ENCODE measurements at regions not wholly inside any gene's neighbourhood (a gene's known extent, or its start where the extent isn't known, plus 50 kb on each side); places are given as distances from the start of the nearest gene placed in this dataset.

GRCh38 chr20:40493071-40493470 lies 196.0 kb downstream of the MAFB start:
- DNase-seq (ENCODE audit: low spot score): no peak

GRCh38 chr20:40491009-40491590 lies 197.9 kb downstream of the MAFB start:
- no peak for DNase-seq (ENCODE audit: low spot score)

DNA sequence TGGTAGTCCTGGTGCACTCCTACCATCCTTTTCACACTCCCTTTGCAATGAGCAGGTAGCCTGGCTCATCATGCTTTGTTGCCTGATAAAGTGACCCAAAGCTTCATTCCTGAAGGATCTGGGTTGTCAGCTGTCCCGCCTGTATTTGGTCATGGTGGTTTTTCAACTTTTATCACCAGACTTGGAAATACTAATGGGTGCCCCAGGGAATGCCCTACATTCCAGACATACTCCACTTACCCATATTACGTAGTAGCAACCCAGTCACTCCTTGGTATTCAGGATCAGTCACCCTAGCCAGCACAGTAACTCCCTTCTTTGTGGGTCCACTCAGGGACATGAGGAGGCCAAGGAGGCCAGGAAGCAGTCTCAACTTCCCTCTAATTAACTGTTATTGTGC lies 199.2 kb downstream of the MAFB start:
- no peak for DNase-seq (ENCODE audit: low spot score)

DNA sequence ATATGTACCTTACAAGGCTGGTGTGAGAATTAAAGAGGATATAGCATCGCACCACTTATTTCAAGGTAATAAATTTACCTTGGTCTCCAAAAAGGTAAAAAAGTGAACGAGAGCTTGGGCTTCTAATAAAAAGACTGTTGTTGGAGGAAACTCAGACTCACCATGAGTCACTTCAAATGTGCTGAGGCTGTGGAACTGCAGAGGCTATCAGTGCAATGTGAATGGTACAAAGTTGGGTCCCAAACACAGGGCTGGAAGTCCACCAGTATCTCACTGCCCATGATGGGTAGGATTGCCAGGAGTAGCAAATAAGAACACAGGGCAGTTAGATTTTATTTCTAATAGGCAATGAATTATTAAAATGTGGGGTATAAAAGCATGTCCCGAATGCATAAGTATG lies 200.6 kb downstream of the MAFB start:
- no peak for DNase-seq (ENCODE audit: low spot score)

GRCh38 chr20:40486297-40486696 lies 202.7 kb downstream of the MAFB start:
- no peak for DNase-seq (ENCODE audit: low spot score)

DNA sequence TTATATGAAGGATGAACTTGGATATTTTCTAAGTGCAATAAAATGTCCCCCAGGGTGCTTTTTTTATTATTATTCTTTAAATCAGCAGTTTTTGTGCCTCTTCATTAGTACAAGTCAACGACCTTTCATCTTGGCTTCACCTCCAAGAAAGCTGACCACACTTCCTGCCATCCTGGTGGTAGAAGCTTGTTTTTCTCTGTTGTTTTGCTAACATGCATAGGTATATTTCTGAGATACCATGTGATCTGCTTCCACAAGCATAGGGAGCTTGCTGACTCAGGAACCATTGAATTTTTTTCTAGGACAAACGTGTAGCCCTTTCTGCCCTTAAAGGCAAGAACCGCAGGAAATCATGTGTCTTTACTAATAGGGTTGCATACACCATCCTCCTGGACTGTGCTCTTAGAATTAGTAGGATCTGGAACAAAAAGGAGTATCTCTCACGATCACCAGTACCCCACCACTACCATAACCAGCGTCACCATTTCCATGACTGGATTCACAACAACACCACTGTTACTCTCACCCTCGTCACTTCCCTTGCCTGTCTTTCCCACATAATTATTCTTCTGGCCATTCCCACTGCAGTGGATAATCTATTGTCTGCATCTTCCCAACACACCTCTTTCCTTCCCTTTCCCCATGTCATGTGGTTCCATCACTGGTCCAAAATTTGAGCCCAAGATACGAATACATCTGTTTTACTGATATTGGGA lies 207.1 kb downstream of the MAFB start:
- DNase-seq (ENCODE audit: low spot score): no peak

GRCh38 chr20:40481337-40481736 lies 207.7 kb downstream of the MAFB start:
- DNase-seq (ENCODE audit: low spot score): no peak

DNA sequence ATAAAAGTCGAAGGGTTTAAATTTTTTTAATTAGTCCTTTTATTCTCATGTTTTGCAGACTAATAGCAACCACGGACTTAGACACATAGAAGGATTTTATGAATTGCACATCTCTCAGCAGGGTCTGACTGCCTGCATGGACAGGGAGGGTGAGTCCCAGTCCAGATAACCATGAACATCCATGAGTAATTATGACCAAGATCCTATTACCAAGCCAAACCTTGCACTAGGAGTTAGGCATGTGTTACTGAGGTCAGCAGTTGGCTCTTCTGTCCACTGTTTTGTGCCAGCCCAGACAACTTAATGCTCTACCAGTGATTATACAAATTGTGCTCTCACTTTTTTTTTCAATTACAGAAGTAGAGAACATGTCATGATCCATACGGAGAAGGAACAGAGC lies 211.2 kb downstream of the MAFB start:
- no peak for DNase-seq (ENCODE audit: low spot score)

- DNase-seq (ENCODE audit: low spot score): no peak
Observed at GRCh38 chr20:40476461-40476860, 212.6 kb downstream of the MAFB start.

DNA sequence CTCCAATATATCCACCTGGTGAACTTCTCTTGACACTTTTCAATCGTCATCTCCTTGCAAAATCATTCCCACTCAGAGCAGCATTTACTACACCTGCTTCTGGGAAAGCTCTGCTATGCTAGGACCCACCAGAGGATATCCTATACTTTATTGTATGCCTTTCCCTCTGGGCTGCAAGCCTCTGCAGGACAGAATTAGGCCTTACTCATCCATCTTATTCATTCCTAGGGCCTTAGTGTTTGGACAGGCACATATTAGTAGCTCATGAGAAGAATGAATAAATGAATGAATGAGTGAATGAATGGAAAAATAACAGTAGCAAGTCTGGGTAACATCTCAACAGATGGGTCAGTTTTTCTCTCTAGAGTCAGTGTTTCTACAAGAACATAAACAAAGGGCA lies 216.1 kb downstream of the MAFB start:
- DNase-seq (ENCODE audit: low spot score): no peak

DNA sequence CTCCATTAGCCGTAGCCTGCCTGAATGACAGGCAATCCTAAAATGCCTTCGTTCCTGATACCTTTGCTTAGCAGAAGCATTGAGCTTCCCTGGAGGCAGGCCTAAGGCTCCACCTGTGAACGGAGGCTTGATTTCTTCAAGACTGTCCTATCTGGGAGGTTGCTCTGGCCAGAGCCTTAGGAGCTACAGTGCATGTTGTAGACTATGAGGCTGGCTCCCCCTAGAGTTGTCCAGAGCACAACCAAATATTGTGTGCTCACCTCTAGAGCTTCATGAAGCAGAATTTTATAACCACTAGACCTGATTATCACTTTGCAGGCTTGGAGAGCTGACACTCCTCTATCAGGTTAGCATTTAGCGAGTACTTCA lies 217.8 kb downstream of the MAFB start:
- peak; percentile 64 for DNase-seq (ENCODE audit: low spot score)

- no peak for DNase-seq (ENCODE audit: low spot score)
Observed at GRCh38 chr20:40470445-40471260, 218.4 kb downstream of the MAFB start.

GRCh38 chr20:40468759-40469158 lies 220.3 kb downstream of the MAFB start:
- no peak for DNase-seq (ENCODE audit: low spot score)

GRCh38 chr20:40467703-40468411 lies 221.2 kb downstream of the MAFB start:
- DNase-seq (ENCODE audit: low spot score): no peak

GRCh38 chr20:40467067-40467466 lies 222.0 kb downstream of the MAFB start:
- no peak for DNase-seq (ENCODE audit: low spot score)

- DNase-seq (ENCODE audit: low spot score): no peak
Observed at GRCh38 chr20:40464731-40465208, 224.3 kb downstream of the MAFB start.

GRCh38 chr20:40463171-40463570 lies 225.9 kb downstream of the MAFB start:
- DNase-seq (ENCODE audit: low spot score): no peak

DNA sequence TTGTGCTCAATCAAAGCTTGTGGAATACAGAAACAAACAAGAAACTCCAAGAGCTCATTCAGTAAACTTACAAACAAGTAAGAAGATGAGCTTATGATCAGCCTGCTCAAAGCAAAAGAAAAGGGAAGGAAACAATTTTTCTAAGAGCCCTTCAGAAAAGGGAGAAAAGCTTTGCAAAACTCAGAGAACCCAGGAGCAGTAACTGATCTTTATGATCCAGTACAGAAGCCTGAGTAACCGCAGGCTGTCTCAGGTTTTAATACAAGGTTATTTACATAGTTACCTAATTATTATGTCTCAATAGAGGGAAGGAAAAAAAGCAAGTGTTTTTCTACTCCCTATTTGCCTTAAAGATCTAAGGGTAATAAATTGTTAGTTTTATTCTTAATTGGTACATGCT lies 226.5 kb downstream of the MAFB start:
- no peak for DNase-seq (ENCODE audit: low spot score)

DNA sequence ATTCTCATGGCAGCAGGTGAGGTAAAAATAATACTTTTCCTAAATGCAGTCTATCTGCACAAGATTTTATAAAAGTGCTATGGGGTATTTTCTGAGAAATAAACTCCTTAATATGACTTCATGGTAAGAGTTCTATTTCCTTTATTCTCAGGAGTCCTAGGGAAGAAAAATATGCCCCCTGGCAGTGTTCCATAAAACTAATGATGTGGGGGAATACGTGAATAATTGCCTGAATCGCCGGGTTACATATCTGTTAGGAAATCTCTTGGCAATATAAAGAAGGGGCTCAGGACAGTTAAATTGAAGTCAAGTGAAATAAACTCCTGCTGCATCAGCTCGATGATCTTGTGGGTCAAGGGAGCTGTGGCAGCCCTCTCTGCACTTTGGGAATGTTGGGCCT lies 229.7 kb downstream of the MAFB start:
- no peak for DNase-seq (ENCODE audit: low spot score)

- DNase-seq (ENCODE audit: low spot score): no peak
Observed at GRCh38 chr20:40457404-40457803, 231.6 kb downstream of the MAFB start.

- DNase-seq (ENCODE audit: low spot score): no peak
Observed at GRCh38 chr20:40452758-40453157, 236.3 kb downstream of the MAFB start.

DNA sequence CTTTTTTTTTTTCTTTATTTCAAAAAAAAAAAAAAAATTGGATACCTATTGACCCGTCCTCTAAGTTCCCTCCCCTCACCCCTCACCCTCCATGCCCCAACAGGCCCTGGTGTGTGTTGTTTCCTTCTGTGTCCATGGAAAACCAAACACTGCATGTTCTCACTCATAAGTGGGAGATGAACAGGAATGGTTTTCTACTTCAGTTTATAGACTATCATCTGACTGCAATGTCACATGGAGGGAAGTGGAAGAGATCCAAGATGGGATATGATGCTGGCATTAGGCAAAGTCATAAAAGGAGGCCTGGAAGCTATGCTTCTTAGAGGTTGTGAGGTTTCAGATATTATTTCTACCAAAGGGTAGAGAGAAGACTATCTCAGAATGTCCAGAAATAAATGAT lies 237.5 kb downstream of the MAFB start:
- DNase-seq (ENCODE audit: low spot score): no peak
